GM10248 (cell line): ENCODE measurements at regions not wholly inside any gene's neighbourhood (a gene's known extent, or its start where the extent isn't known, plus 50 kb on each side); places are given as distances from the start of the nearest gene placed in this dataset.

Experiments
- CTCF ChIA-PET: fragments of 300-600 bp; sonication (Branson Sonifier 250); formaldehyde crosslinking; extraction: SDS; loops from one replicate; lab custom pipeline; 2021; ENCODE audit warnings: antibody characterized with exemption; lab: Yijun Ruan, JAX
- POLR2A ChIA-PET: fragments of 350-650 bp; sonication (Branson Sonifier 250); formaldehyde crosslinking; extraction: SDS; loops from one replicate; lab custom pipeline; 2020; ENCODE audit warnings: antibody characterized with exemption; lab: Yijun Ruan, JAX
- DNase-seq: peaks from one replicate; pipeline ENCODE4 v3.0.0; 2012; ENCODE audit errors: extremely low spot score
- TF ChIP-seq, protein P1 (sequence below): IDR thresholded peaks from 2 replicates; pipeline ENCODE4 v1.5.1; 2012; ENCODE audit warnings: mild to moderate bottlenecking, low read depth; ENCODE audit errors: extremely low read depth, missing control alignments, control extremely low read depth

DNA sequence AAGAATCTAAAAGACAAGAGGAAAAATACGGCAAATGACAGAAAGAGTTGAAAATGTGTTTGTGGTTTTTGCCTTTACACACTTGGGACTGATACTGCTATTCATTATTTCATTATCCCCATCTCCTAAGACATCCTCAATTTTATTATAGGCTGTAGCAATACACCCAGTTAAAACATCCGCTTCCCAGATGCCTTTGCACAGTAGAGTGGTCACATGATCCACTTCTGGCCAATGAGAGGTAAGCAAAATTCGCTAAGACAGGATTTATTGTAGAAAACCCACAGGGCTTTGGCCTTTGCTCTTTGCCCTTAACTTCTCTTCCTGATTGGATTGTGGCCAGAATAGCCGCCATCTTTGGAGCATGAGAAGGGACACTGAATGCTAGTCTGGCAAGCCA, 53.2 kb upstream of the BOC start:
- no peak for DNase-seq
- ChIA-PET POLR2A (no interaction called here), CTCF (no interaction called here)
- TF ChIP-seq, protein P1, sequence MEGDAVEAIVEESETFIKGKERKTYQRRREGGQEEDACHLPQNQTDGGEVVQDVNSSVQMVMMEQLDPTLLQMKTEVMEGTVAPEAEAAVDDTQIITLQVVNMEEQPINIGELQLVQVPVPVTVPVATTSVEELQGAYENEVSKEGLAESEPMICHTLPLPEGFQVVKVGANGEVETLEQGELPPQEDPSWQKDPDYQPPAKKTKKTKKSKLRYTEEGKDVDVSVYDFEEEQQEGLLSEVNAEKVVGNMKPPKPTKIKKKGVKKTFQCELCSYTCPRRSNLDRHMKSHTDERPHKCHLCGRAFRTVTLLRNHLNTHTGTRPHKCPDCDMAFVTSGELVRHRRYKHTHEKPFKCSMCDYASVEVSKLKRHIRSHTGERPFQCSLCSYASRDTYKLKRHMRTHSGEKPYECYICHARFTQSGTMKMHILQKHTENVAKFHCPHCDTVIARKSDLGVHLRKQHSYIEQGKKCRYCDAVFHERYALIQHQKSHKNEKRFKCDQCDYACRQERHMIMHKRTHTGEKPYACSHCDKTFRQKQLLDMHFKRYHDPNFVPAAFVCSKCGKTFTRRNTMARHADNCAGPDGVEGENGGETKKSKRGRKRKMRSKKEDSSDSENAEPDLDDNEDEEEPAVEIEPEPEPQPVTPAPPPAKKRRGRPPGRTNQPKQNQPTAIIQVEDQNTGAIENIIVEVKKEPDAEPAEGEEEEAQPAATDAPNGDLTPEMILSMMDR, result no peak
